Liver (tissue), 8 donors: ENCODE measurements at regions not wholly inside any gene's neighbourhood (a gene's known extent, or its start where the extent isn't known, plus 50 kb on each side); places are given as distances from the start of the nearest gene placed in this dataset.

Experiments
- DNase-seq: peaks from one replicate; pipeline ENCODE4 v3.0.0-alpha.2; 2017; ENCODE audit warnings: low spot score
- H3K27ac ChIP-seq, 2 donors: one replicate each; pipeline ENCODE4 v1.7.0; 2013; ENCODE audit warnings: inconsistent platforms in 2 of 2, low read length in 2 of 2, control low read depth in 1 of 2, low read depth in 1 of 2, mild to moderate bottlenecking in 1 of 2
- H3K27me3 ChIP-seq, 4 donors: one replicate each; pipeline versions ENCODE4 v1.6.1 to v1.7.0; 2013; ENCODE audit warnings: low read length in 3 of 4, inconsistent platforms in 1 of 4, mild to moderate bottlenecking in 1 of 4, moderate library complexity in 1 of 4; ENCODE audit not compliant: control insufficient read depth in 4 of 4, insufficient read depth in 4 of 4
- H3K36me3 ChIP-seq, 4 donors: one replicate each; pipeline versions ENCODE4 v1.6.1 to v1.7.0; 2013; ENCODE audit warnings: low read length in 3 of 4, mild to moderate bottlenecking in 3 of 4, low read depth in 1 of 4, moderate library complexity in 1 of 4; ENCODE audit not compliant: control insufficient read depth in 4 of 4, insufficient read depth in 3 of 4
- H3K4me1 ChIP-seq, 4 donors: one replicate each; pipeline versions ENCODE4 v1.6.1 to v1.7.0; 2013; ENCODE audit warnings: low read length in 3 of 4, mild to moderate bottlenecking in 3 of 4, moderate library complexity in 1 of 4; ENCODE audit not compliant: control insufficient read depth in 4 of 4, insufficient read depth in 4 of 4
- H3K4me3 ChIP-seq, 3 donors: one replicate each; pipeline versions ENCODE4 v1.6.1 to v1.7.0; 2013; ENCODE audit warnings: low read length in 3 of 3, control low read depth in 1 of 3, low read depth in 1 of 3, mild to moderate bottlenecking in 1 of 3
- H3K9ac ChIP-seq, 2 donors: one replicate each; pipeline ENCODE4 v1.7.0; 2013; ENCODE audit warnings: low read length in 2 of 2, mild to moderate bottlenecking in 2 of 2, moderate library complexity in 2 of 2, control low read depth in 1 of 2, low read depth in 1 of 2
- H3K9me3 ChIP-seq, 4 donors: one replicate each; pipeline versions ENCODE4 v1.6.1 to v1.7.0; 2013; ENCODE audit warnings: low read length in 3 of 4; ENCODE audit not compliant: control insufficient read depth in 4 of 4
- FOXA1 ChIP-seq: IDR thresholded peaks from 2 replicates; pipeline ENCODE4 v1.6.1; 2016; ENCODE audit warnings: antibody characterized with exemption
- GABPA ChIP-seq, 2 donors: IDR thresholded peaks in 1 of 2; conservative IDR thresholded peaks in 1 of 2; 2 replicates each; pipeline ENCODE4 v1.6.1; 2016; ENCODE audit warnings: antibody characterized with exemption in 2 of 2, mild to moderate bottlenecking in 1 of 2, moderate library complexity in 1 of 2
- HNF4G ChIP-seq: IDR thresholded peaks from 2 replicates; pipeline ENCODE4 v1.6.1; 2016; ENCODE audit warnings: antibody characterized with exemption
- RXRA ChIP-seq, 2 donors: IDR thresholded peaks; 2 replicates each; pipeline ENCODE4 v1.6.1; 2017 to 2018; ENCODE audit warnings: antibody characterized with exemption in 2 of 2, mild to moderate bottlenecking in 1 of 2
- TAF1 ChIP-seq: conservative IDR thresholded peaks from 2 replicates; pipeline ENCODE4 v1.6.1; 2016; ENCODE audit warnings: antibody characterized with exemption, mild to moderate bottlenecking
- YY1 ChIP-seq: IDR thresholded peaks from 2 replicates; pipeline ENCODE4 v1.6.1; 2016; ENCODE audit warnings: antibody characterized with exemption, mild to moderate bottlenecking
- WGBS: extraction: QIAGEN DNeasy Blood & Tissue Kit; methylation state at CpG from one replicate; pipeline ENCODE4 v1.1.7; 2013; 5-methylcytosine and 5-hydroxymethylcytosine counted together
- TF ChIP-seq, protein P1 (sequence below): fragments of 150-350 bp; IDR thresholded peaks from 2 replicates; pipeline ENCODE4 v1.5.1; 2017; ENCODE audit warnings: improper control_type of control experiment, low read depth, low read length; ENCODE audit not compliant: missing input control
- TF ChIP-seq, protein P2 (sequence below): IDR thresholded peaks from 2 replicates; pipeline ENCODE4 v1.6.1; 2016; ENCODE audit warnings: antibody characterized with exemption
- TF ChIP-seq, protein P3 (sequence below): IDR thresholded peaks from 2 replicates; pipeline ENCODE4 v1.6.1; 2016; ENCODE audit warnings: antibody characterized with exemption, mild to moderate bottlenecking
- donor health status: healthy.
- donor health status: healthy.
- donor health status: healthy.
- donor health status: healthy.
- donor health status: healthy.

DNA sequence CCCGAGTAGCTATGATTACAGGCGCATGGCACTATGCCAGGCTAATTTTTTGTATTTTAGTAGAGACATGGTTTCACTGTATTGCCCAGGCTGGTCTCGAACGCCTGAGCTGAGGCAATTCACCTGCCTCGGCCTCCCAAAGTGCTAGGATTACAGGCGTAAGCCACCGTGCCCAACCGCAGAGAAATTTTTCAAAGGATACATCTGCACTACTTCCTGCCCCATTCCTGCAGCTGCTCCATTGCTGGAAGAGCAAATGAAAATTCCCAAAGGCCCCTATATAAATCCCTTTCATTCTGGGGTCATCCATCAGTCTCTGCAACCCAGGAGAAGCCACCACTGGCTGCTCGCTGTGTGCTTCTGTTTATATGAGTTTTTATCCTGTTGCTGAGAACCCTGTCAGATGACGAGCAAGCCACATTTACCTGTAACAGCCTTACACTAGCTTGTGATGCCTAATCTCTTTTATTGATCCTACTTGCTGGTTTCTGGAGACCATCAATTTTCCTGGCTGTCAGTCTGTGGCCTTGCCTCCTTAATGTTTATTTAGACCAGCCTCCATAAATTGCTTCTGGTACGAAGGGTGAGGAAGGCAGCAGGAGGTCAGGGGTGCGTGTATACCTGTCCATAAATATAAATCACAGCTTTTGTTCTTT is 925.3 kb downstream of the TLE4 start:
- Histone ChIP-seq H3K27me3 (no peaks in the 10 kb centered on the region), H3K9ac (no peak overlapping the region), H3K27ac (no peak overlapping the region), H3K36me3 (no peaks in the 10 kb centered on the region), H3K9me3 (no peaks in the 10 kb centered on the region), H3K4me1 (no peaks in the 10 kb centered on the region), H3K4me3 (no peak overlapping the region)
- 80% methylated on average over 12 of the region's 12 CpGs for WGBS
- no peak for DNase-seq
- TF ChIP-seq, protein P1, sequence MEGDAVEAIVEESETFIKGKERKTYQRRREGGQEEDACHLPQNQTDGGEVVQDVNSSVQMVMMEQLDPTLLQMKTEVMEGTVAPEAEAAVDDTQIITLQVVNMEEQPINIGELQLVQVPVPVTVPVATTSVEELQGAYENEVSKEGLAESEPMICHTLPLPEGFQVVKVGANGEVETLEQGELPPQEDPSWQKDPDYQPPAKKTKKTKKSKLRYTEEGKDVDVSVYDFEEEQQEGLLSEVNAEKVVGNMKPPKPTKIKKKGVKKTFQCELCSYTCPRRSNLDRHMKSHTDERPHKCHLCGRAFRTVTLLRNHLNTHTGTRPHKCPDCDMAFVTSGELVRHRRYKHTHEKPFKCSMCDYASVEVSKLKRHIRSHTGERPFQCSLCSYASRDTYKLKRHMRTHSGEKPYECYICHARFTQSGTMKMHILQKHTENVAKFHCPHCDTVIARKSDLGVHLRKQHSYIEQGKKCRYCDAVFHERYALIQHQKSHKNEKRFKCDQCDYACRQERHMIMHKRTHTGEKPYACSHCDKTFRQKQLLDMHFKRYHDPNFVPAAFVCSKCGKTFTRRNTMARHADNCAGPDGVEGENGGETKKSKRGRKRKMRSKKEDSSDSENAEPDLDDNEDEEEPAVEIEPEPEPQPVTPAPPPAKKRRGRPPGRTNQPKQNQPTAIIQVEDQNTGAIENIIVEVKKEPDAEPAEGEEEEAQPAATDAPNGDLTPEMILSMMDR, result no peak
- TF ChIP-seq, protein P2, sequence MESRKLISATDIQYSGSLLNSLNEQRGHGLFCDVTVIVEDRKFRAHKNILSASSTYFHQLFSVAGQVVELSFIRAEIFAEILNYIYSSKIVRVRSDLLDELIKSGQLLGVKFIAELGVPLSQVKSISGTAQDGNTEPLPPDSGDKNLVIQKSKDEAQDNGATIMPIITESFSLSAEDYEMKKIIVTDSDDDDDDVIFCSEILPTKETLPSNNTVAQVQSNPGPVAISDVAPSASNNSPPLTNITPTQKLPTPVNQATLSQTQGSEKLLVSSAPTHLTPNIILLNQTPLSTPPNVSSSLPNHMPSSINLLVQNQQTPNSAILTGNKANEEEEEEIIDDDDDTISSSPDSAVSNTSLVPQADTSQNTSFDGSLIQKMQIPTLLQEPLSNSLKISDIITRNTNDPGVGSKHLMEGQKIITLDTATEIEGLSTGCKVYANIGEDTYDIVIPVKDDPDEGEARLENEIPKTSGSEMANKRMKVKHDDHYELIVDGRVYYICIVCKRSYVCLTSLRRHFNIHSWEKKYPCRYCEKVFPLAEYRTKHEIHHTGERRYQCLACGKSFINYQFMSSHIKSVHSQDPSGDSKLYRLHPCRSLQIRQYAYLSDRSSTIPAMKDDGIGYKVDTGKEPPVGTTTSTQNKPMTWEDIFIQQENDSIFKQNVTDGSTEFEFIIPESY, result no peak
- no peak for TF ChIP-seq TAF1
- TF ChIP-seq GABPA (IDR thresholded peaks at IDR 0.05 in 1 of 2, conservative IDR thresholded peaks at IDR 0.05 in 1 of 2), result no peak
- TF ChIP-seq FOXA1, result no peak
- no peak for TF ChIP-seq YY1
- TF ChIP-seq, protein P3, sequence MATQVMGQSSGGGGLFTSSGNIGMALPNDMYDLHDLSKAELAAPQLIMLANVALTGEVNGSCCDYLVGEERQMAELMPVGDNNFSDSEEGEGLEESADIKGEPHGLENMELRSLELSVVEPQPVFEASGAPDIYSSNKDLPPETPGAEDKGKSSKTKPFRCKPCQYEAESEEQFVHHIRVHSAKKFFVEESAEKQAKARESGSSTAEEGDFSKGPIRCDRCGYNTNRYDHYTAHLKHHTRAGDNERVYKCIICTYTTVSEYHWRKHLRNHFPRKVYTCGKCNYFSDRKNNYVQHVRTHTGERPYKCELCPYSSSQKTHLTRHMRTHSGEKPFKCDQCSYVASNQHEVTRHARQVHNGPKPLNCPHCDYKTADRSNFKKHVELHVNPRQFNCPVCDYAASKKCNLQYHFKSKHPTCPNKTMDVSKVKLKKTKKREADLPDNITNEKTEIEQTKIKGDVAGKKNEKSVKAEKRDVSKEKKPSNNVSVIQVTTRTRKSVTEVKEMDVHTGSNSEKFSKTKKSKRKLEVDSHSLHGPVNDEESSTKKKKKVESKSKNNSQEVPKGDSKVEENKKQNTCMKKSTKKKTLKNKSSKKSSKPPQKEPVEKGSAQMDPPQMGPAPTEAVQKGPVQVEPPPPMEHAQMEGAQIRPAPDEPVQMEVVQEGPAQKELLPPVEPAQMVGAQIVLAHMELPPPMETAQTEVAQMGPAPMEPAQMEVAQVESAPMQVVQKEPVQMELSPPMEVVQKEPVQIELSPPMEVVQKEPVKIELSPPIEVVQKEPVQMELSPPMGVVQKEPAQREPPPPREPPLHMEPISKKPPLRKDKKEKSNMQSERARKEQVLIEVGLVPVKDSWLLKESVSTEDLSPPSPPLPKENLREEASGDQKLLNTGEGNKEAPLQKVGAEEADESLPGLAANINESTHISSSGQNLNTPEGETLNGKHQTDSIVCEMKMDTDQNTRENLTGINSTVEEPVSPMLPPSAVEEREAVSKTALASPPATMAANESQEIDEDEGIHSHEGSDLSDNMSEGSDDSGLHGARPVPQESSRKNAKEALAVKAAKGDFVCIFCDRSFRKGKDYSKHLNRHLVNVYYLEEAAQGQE, result no peak

DNA sequence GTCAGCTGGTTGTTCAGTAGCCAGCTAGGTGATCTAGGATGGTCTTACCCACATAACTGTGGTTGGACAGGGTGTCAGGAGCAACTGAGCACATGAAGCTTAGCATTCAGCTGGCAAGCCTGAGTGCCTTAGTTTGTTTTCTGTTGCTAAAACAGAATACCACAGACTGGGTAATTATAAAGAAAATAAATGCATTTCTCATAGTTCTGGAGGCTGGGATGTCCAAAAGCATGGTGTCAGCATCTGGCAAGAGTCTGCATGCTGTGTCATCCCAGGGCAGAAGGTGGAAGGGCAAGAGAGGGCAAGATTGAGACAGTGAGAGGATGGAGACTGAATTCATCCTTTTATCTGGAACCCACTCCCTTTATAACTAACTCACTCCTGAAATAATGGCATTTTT is 921.5 kb downstream of the TLE4 start:
- Histone ChIP-seq H3K4me1 (no peaks in the 10 kb centered on the region), H3K9me3 (no peaks in the 10 kb centered on the region)

More for the DNA sequence above, 921.5 kb downstream of the TLE4 start:
- TF ChIP-seq, protein P1, result no peak
- TF ChIP-seq TAF1 (no peak), HNF4G (no peak), RXRA (IDR thresholded peaks at IDR 0.05) (no peak)
- DNase-seq, result no peak
- Histone ChIP-seq H3K4me3 (no peak overlapping the region), H3K9ac (no peak overlapping the region), H3K27me3 (no peaks in the 10 kb centered on the region), H3K27ac (no peak overlapping the region), H3K36me3 (no peaks in the 10 kb centered on the region)
